ENCODE measurements at regions not wholly inside any gene's neighbourhood (a gene's known extent, or its start where the extent isn't known, plus 50 kb on each side); places are given as distances from the start of the nearest gene placed in this dataset.

GRCh38 chrX:40174854-40175510 is 77.2 kb upstream of the BCOR start:
- peak; percentile 53 for FAIRE-seq

GRCh38 chrX:40174001-40174853 is 76.5 kb upstream of the BCOR start:
- no peak for FAIRE-seq

- no peak for FAIRE-seq
Measured at GRCh38 chrX:40173143-40174000, 75.6 kb upstream of the BCOR start.

GRCh38 chrX:40172401-40173142 is 74.8 kb upstream of the BCOR start:
- FAIRE-seq = no peak

GRCh38 chrX:40171513-40172400 is 74.0 kb upstream of the BCOR start:
- no peak for FAIRE-seq

GRCh38 chrX:40170830-40171512 is 73.2 kb upstream of the BCOR start:
- FAIRE-seq = no peak

GRCh38 chrX:40169193-40170101 is 71.7 kb upstream of the BCOR start:
- FAIRE-seq = no peak

- no peak for FAIRE-seq
Measured at GRCh38 chrX:40168480-40169011, 70.8 kb upstream of the BCOR start.

GRCh38 chrX:40167850-40168479 is 70.2 kb upstream of the BCOR start:
- FAIRE-seq = no peak

- FAIRE-seq = no peak
Measured at GRCh38 chrX:40167233-40167849, 69.6 kb upstream of the BCOR start.

GRCh38 chrX:40166582-40166981 is 68.8 kb upstream of the BCOR start:
- FAIRE-seq = no peak

GRCh38 chrX:40165861-40166260 is 68.1 kb upstream of the BCOR start:
- no peak for FAIRE-seq

GRCh38 chrX:40165206-40165605 is 67.4 kb upstream of the BCOR start:
- FAIRE-seq = no peak

- no peak for FAIRE-seq
Measured at GRCh38 chrX:40164751-40165150, 67.0 kb upstream of the BCOR start.

- FAIRE-seq = no peak
Measured at GRCh38 chrX:40158036-40158706, 60.4 kb upstream of the BCOR start.

GRCh38 chrX:40157228-40158035 is 59.7 kb upstream of the BCOR start:
- FAIRE-seq = no peak

Data from islet of Langerhans (tissue), 1 donor.